GM23338 (cell line): ENCODE measurements at regions not wholly inside any gene's neighbourhood (a gene's known extent, or its start where the extent isn't known, plus 50 kb on each side); places are given as distances from the start of the nearest gene placed in this dataset.

Experiments
- CREB1 ChIP-seq: fragments of 250-450 bp; sonication (Bioruptor Pico); IDR thresholded peaks from 2 replicates; pipeline ENCODE4 v1.5.0; 2020; ENCODE audit warnings: low read depth, mild to moderate bottlenecking, moderate library complexity
- EZH2 ChIP-seq: fragments of 200-600 bp; sonication (generic); IDR thresholded peaks from one replicate; pipeline ENCODE4 v1.8.0; 2017; ENCODE audit warnings: antibody characterized with exemption, mild to moderate bottlenecking, low read depth; ENCODE audit not compliant: unreplicated experiment
- EZH2phosphoT487 ChIP-seq: fragments of 200-600 bp; sonication (generic); IDR thresholded peaks from one replicate; pipeline ENCODE4 v1.8.1; 2018; ENCODE audit warnings: antibody characterized with exemption; ENCODE audit not compliant: unreplicated experiment
- JUNB ChIP-seq: IDR thresholded peaks from one replicate; pipeline ENCODE4 v1.6.1; 2016; ENCODE audit warnings: antibody characterized with exemption; ENCODE audit not compliant: unreplicated experiment
- POLR2AphosphoS5 ChIP-seq: IDR thresholded peaks from 2 replicates; pipeline ENCODE4 v1.6.1; 2016; ENCODE audit warnings: antibody characterized with exemption, low read depth
- STAT1 ChIP-seq: IDR thresholded peaks from one replicate; pipeline ENCODE4 v1.6.1; 2016; ENCODE audit warnings: antibody characterized with exemption; ENCODE audit not compliant: unreplicated experiment
- ZNF331 ChIP-seq: fragments of 250-450 bp; sonication (Bioruptor Pico); IDR thresholded peaks from 2 replicates; pipeline ENCODE4 v1.5.0; 2020; ENCODE audit warnings: low read depth, mild to moderate bottlenecking, moderate library complexity
- TF ChIP-seq, protein P1 (sequence below), 2 experiments: fragments of 200-600 bp in 1 of 2; sonication (generic) in 1 of 2; conservative IDR thresholded peaks; 2 replicates each; pipeline versions ENCODE4 v1.5.1 to v1.6.1; 2016 to 2017; ENCODE audit warnings: antibody characterized with exemption in 2 of 2, low read depth in 2 of 2, mild to moderate bottlenecking in 2 of 2, moderate library complexity in 1 of 2
- TF ChIP-seq, protein P2 (sequence below): IDR thresholded peaks from one replicate; pipeline ENCODE4 v1.6.1; 2018; ENCODE audit warnings: antibody characterized with exemption; ENCODE audit not compliant: unreplicated experiment

DNA sequence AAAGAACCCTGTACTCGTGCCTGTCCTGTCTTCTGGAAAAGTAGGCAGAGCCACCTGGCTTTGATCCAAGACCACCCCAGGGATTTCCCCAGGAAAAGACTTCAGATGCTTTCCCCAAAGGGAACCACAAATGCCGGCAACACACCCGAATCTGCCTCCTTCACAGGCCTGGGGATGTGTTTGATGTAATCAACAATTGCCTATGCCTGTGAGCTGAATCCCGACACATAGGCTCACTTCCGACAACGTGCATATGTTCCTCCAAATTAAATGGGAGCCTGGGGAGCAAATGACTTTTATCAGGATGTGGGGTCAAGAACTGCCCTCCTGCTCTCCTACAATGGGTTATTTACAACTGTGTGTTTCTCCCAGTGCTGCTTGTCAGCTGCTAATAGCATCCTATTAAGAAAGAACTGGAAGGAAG lies 535.2 kb upstream of the CDH11 start:
- TF ChIP-seq, protein P1, sequence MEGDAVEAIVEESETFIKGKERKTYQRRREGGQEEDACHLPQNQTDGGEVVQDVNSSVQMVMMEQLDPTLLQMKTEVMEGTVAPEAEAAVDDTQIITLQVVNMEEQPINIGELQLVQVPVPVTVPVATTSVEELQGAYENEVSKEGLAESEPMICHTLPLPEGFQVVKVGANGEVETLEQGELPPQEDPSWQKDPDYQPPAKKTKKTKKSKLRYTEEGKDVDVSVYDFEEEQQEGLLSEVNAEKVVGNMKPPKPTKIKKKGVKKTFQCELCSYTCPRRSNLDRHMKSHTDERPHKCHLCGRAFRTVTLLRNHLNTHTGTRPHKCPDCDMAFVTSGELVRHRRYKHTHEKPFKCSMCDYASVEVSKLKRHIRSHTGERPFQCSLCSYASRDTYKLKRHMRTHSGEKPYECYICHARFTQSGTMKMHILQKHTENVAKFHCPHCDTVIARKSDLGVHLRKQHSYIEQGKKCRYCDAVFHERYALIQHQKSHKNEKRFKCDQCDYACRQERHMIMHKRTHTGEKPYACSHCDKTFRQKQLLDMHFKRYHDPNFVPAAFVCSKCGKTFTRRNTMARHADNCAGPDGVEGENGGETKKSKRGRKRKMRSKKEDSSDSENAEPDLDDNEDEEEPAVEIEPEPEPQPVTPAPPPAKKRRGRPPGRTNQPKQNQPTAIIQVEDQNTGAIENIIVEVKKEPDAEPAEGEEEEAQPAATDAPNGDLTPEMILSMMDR (conservative IDR thresholded peaks at IDR 0.05; ENCODE audit: low read depth in 2 of 2): no peak
- TF ChIP-seq STAT1 (no peak), EZH2phosphoT487 (no peak), JUNB (no peak), EZH2 (no peak), CREB1 (no peak), POLR2AphosphoS5 (no peak), ZNF331 (no peak)
- TF ChIP-seq, protein P2, sequence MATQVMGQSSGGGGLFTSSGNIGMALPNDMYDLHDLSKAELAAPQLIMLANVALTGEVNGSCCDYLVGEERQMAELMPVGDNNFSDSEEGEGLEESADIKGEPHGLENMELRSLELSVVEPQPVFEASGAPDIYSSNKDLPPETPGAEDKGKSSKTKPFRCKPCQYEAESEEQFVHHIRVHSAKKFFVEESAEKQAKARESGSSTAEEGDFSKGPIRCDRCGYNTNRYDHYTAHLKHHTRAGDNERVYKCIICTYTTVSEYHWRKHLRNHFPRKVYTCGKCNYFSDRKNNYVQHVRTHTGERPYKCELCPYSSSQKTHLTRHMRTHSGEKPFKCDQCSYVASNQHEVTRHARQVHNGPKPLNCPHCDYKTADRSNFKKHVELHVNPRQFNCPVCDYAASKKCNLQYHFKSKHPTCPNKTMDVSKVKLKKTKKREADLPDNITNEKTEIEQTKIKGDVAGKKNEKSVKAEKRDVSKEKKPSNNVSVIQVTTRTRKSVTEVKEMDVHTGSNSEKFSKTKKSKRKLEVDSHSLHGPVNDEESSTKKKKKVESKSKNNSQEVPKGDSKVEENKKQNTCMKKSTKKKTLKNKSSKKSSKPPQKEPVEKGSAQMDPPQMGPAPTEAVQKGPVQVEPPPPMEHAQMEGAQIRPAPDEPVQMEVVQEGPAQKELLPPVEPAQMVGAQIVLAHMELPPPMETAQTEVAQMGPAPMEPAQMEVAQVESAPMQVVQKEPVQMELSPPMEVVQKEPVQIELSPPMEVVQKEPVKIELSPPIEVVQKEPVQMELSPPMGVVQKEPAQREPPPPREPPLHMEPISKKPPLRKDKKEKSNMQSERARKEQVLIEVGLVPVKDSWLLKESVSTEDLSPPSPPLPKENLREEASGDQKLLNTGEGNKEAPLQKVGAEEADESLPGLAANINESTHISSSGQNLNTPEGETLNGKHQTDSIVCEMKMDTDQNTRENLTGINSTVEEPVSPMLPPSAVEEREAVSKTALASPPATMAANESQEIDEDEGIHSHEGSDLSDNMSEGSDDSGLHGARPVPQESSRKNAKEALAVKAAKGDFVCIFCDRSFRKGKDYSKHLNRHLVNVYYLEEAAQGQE: no peak
